ENCODE measurements at regions not wholly inside any gene's neighbourhood (a gene's known extent, or its start where the extent isn't known, plus 50 kb on each side); places are given as distances from the start of the nearest gene placed in this dataset.

GRCh38 chr1:114249691-114250090, 96.0 kb upstream of the SYT6 start:
- Histone ChIP-seq H3K79me1 (ENCODE audit: insufficient read depth, low read depth, low read length, poor library complexity, severe bottlenecking) (no peaks in the 10 kb centered on the region), H4K5ac (ENCODE audit: insufficient read length, low read depth, low read length) (no peak overlapping the region), H3K9me3 (ENCODE audit: control insufficient read depth, low read depth, low read length) (no peaks in the 10 kb centered on the region), H2BK15ac (ENCODE audit: low read depth, low read length) (no peak overlapping the region), H3K23ac (ENCODE audit: insufficient read length, low read depth, low read length) (no peak overlapping the region), H3K4me1 (ENCODE audit: insufficient read depth, low read length) (no peaks in the 10 kb centered on the region; the same call in 1 of the 2 replicates), H2BK20ac (ENCODE audit: low read depth, low read length, poor library complexity, severe bottlenecking) (no peak overlapping the region), H3K18ac (ENCODE audit: insufficient read length, low read depth, low read length) (no peak overlapping the region), H3K9ac (ENCODE audit: extremely low read depth, insufficient read length, low read length) (no peak overlapping the region), H2AK5ac (ENCODE audit: insufficient read length, low read length) (no peak overlapping the region), H4K91ac (ENCODE audit: insufficient read length, low read depth, low read length) (no peak overlapping the region), H3K27me3 (ENCODE audit: insufficient read depth, low read length) (no peaks in the 10 kb centered on the region), H3K4me2 (ENCODE audit: insufficient read depth, insufficient read length, low read length) (no peak overlapping the region), H2AFZ (ENCODE audit: low read length) (no peak overlapping the region), H3K79me2 (ENCODE audit: insufficient read depth, low read length) (no peaks in the 10 kb centered on the region), H4K20me1 (ENCODE audit: control insufficient read depth, insufficient read depth, insufficient read length) (no peaks in the 10 kb centered on the region), H3K56ac (ENCODE audit: insufficient read length, low read depth, low read length) (no peak overlapping the region), H3K27ac (ENCODE audit: insufficient read length, low read depth, low read length) (no peak overlapping the region), H2BK120ac (ENCODE audit: low read depth, low read length, poor library complexity, severe bottlenecking) (no peak overlapping the region), H4K8ac (replicated peaks; ENCODE audit: insufficient read length, low read depth, low read length) (no peak overlapping the region), H2BK12ac (ENCODE audit: insufficient read length, low read depth, low read length) (no peak overlapping the region), H3K4ac (ENCODE audit: low read depth, low read length) (no peak overlapping the region), H3K14ac (ENCODE audit: insufficient read depth, low read length) (no peak overlapping the region), H3T11ph (ENCODE audit: low read length) (no peak overlapping the region), H2BK5ac (ENCODE audit: insufficient read length, low read length) (no peak overlapping the region), H3K23me2 (ENCODE audit: insufficient read length, low read depth, low read length, poor library complexity, severe bottlenecking) (no peaks in the 10 kb centered on the region)
- Mint-ChIP-seq H3K4me3 (no peak overlapping the region), H3K36me3 (ENCODE audit: insufficient read depth in 1 of 3, low read depth in 3 of 3) (peaks cover 3 to 17% (median 8%) of the 10 kb centered on the region in 3 experiments; a peak in 4 of 7 replicates), H3K27me3 (ENCODE audit: low read depth) (peaks cover 25% of the 10 kb centered on the region), H3K27ac (no peak overlapping the region; a peak in 1 of 7 replicates), H3K4me1 (peaks cover 16 to 21% of the 10 kb centered on the region in 2 experiments), H3K9me3 (peaks cover 22 to 23% of the 10 kb centered on the region in 2 experiments)
- no peak for DNase-seq
- no peak for TF ChIP-seq CTCF (conservative IDR thresholded peaks at IDR 0.05)
- no CpG with 5 or more reads among the region's 10 CpGs for WGBS (ENCODE audit: extremely low coverage, insufficient read length, low lambda C conversion rate)
